Activated CD4-positive, alpha-beta memory T cell treated with anti-CD3 and anti-CD28 coated beads, Interleukin-2, amount 10 ng/mL, durations not matched to agents 7 days and 5 days (primary cell): ENCODE measurements at regions not wholly inside any gene's neighbourhood (a gene's known extent, or its start where the extent isn't known, plus 50 kb on each side); places are given as distances from the start of the nearest gene placed in this dataset.

Source experiments
- CTCF ChIA-PET: fragments of 350-600 bp; sonication (Branson Sonifier 250); formaldehyde crosslinking; loops from one replicate; lab custom pipeline; 2021; ENCODE audit warnings: antibody characterized with exemption, inconsistent platforms; lab: Charles Lee
- POLR2A ChIA-PET: fragments of 350-600 bp; sonication (Branson Sonifier 250); formaldehyde crosslinking; loops from one replicate; lab custom pipeline; 2021; ENCODE audit warnings: antibody characterized with exemption; lab: Charles Lee
- DNase-seq: peaks from one replicate; pipeline ENCODE4 v3.0.0-alpha.2; 2020
- H3K27ac Mint-ChIP-seq: one replicate; pipeline ENCODE4 v1.8.0; 2021; ENCODE audit warnings: mild to moderate bottlenecking, mixed read lengths
- H3K27me3 Mint-ChIP-seq: one replicate; pipeline ENCODE4 v1.8.0; 2021; ENCODE audit warnings: mixed read lengths
- H3K36me3 Mint-ChIP-seq: one replicate; pipeline ENCODE4 v1.8.0; 2021; ENCODE audit warnings: low read depth, mixed read lengths
- H3K4me1 Mint-ChIP-seq: one replicate; pipeline ENCODE4 v1.8.0; 2021; ENCODE audit warnings: mixed read lengths
- H3K4me3 Mint-ChIP-seq: one replicate; pipeline ENCODE4 v1.8.0; 2021; ENCODE audit warnings: mild to moderate bottlenecking, mixed read lengths
- H3K9me3 Mint-ChIP-seq: one replicate; pipeline ENCODE4 v1.8.0; 2021; ENCODE audit warnings: mixed read lengths

DNA sequence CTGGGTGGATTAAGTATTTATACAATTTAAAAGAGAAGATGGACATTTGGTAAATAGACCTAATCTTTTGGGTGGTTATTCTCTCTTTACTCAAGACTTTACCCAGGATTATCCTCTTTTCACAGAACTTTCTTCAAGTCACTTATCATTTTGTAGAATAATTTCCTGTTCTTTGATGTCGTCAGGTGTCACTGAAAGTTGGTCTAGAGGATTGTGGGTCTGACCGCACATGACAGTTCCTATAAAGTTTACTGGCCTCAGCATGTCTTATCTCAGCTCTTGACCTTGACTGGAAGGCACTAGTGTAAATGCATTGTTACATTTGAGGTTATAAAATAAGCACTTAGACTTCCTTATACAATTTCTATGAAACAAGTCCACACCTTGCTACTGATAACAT lies 139.9 kb upstream of the SLC4A4 start:
- no peaks in the 10 kb centered on the region for H3K9me3 Mint-ChIP-seq
- H3K36me3 Mint-ChIP-seq, result no peaks in the 10 kb centered on the region
- POLR2A ChIA-PET, result no interaction called here
- H3K4me3 Mint-ChIP-seq, result no peak overlapping the region
- H3K27me3 Mint-ChIP-seq, result peaks cover 6% of the 10 kb centered on the region
- peak overlapping the region; percentile 23 for H3K27ac Mint-ChIP-seq
- H3K4me1 Mint-ChIP-seq, result peaks cover 11% of the 10 kb centered on the region
- peak; percentile 36 for DNase-seq
- CTCF ChIA-PET, result interaction anchor here (1.2 to 1.8 kb wide), 2 partner anchors 11 to 15 kb away, joined by 4 to 5 read pairs; no protein-coding TSS in a partner anchor

DNA sequence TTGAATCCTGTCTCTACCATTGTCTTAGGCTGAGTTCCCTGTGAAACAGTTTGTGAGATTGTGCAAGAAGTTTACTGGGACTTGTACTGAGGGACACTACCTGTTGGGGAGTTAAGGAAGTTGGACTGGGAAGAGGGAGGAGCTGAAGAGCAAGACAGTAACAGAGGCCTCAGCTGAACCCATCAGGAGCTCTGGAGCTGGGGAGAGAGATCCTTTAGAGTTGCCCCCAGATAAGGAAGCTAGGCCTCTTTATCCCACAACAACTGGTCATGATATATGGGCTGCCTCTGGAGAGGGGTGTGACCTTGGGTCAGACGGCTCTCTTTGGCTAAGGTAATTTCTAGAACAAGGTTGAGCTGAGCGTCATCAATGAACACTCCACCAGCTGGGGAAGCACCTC lies 137.8 kb upstream of the SLC4A4 start:
- H3K4me1 Mint-ChIP-seq, result peaks cover 11% of the 10 kb centered on the region
- no peak overlapping the region for H3K27ac Mint-ChIP-seq
- ChIA-PET CTCF (interaction anchor here (1.6 kb wide), 1 partner anchor 17 kb away, joined by 4 read pairs; no protein-coding TSS in a partner anchor), POLR2A (no interaction called here)
- H3K27me3 Mint-ChIP-seq, result peaks cover 1% of the 10 kb centered on the region
- no peaks in the 10 kb centered on the region for H3K36me3 Mint-ChIP-seq
- no peak for DNase-seq
- no peaks in the 10 kb centered on the region for H3K9me3 Mint-ChIP-seq
- H3K4me3 Mint-ChIP-seq, result no peak overlapping the region

DNA sequence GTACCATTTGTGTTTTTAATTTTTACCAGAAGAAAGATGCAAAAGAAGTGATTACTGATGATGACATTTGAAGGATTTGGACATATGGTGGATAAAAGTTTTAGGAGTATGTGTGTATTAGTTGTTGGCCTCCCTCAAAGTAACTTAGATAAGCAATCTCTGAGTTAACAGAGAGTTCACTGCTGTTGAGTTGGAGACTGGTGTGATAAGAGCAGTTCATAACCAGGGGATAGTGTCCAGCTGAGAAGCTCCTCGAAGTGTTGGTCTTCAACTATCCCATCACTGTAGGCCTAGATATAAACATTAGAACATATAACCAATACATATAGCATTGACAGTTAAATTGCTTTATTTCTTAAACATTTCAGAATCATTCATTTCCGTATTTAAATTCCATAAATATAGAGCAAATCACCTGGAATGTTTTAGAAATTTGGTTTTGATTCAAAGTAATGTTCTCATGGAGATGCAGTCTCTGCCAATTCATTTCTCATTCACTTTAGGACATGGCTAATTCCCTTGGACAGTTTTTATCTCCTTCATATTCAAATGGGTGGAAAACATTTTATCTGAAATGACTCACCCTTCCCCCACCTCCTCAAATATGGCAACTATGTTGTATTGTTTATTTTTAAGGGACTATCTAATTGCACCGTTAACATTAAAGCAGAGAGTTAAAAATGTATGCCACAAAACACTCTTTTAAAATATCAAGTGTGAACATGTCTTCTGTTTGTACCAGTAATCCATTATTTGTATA lies 136.8 kb upstream of the SLC4A4 start:
- Mint-ChIP-seq H3K4me3 (no peak overlapping the region), H3K9me3 (no peaks in the 10 kb centered on the region), H3K36me3 (no peaks in the 10 kb centered on the region), H3K4me1 (peaks cover 11% of the 10 kb centered on the region), H3K27me3 (no peaks in the 10 kb centered on the region), H3K27ac (no peak overlapping the region)
- no peak for DNase-seq
- ChIA-PET CTCF (interaction anchor here (1.6 kb wide), 2 partner anchors 15 to 18 kb away, joined by 3 to 4 read pairs; no protein-coding TSS in a partner anchor), POLR2A (no interaction called here)

DNA sequence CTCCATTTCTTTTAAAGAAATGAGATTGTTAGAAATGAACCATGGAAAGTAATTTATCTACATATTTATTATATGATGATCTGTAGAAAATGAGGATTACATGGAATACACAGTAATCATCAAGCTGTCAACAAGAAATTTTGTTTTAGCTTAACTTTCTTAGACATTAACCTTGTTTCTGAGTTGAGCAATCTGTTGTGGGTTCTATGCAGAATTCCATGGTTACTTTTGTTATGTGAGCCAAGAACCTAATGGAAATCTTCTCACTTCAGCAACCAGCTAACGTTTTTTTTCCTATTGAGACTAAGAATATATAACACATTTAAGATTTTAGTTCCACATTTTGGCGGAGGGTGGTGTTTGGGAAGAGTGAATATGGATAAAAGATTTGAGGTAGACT lies 136.1 kb upstream of the SLC4A4 start:
- Mint-ChIP-seq H3K27ac (no peak overlapping the region), H3K27me3 (no peaks in the 10 kb centered on the region), H3K4me1 (peaks cover 11% of the 10 kb centered on the region), H3K36me3 (no peaks in the 10 kb centered on the region), H3K9me3 (no peaks in the 10 kb centered on the region), H3K4me3 (no peak overlapping the region)
- POLR2A ChIA-PET, result no interaction called here
- CTCF ChIA-PET, result interaction anchor here (0.5 to 1.6 kb wide), 2 partner anchors 14 to 609 kb away, joined by 3 to 4 read pairs; no protein-coding TSS in a partner anchor
- no peak for DNase-seq

DNA sequence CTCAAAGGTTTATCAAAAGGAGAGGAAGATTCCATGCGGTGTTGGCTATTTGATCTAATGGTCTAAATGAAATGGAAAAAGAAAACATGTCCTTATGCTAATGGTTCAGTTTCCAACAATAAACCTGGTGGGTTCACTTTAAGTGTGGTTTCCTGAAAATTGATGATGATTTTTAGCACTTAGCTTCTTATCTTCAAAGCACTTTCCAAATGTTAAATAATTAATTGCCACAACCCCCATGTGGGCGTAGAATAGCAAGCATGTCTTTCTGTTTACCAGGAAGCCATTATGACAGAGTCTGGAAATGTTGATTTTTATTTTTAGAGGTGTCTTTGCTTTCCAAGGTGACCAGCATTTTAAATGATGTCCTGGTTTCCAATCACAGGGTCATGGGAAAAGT lies 134.8 kb upstream of the SLC4A4 start:
- H3K27me3 Mint-ChIP-seq, result no peaks in the 10 kb centered on the region
- no peaks in the 10 kb centered on the region for H3K36me3 Mint-ChIP-seq
- POLR2A ChIA-PET, result no interaction called here
- CTCF ChIA-PET, result no interaction called here
- H3K9me3 Mint-ChIP-seq, result no peaks in the 10 kb centered on the region
- H3K4me1 Mint-ChIP-seq, result peaks cover 4% of the 10 kb centered on the region
- no peak for DNase-seq
- no peak overlapping the region for H3K27ac Mint-ChIP-seq
- no peak overlapping the region for H3K4me3 Mint-ChIP-seq

DNA sequence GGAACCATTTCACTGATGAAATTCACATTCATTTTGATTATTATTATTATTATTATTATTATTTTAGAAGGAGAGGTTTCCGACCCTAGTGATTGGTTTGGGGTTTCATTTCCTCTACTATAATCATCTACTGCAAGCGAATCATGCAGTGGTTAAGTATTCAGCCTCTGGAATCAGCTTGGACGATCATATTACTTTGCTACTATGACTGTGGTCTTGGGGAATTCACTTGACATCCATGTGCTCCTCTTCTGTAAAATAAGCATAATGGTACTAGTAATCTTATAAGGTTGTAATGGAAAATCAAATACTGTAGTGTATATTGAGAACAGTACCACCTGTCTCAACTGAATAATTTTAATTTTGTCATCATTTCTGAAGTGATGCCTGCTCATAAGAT lies 132.1 kb upstream of the SLC4A4 start:
- no peaks in the 10 kb centered on the region for H3K36me3 Mint-ChIP-seq
- no peak overlapping the region for H3K4me3 Mint-ChIP-seq
- DNase-seq, result no peak
- no peak overlapping the region for H3K27ac Mint-ChIP-seq
- no peaks in the 10 kb centered on the region for H3K9me3 Mint-ChIP-seq
- CTCF ChIA-PET, result no interaction called here
- no peaks in the 10 kb centered on the region for H3K27me3 Mint-ChIP-seq
- POLR2A ChIA-PET, result no interaction called here
- no peaks in the 10 kb centered on the region for H3K4me1 Mint-ChIP-seq

DNA sequence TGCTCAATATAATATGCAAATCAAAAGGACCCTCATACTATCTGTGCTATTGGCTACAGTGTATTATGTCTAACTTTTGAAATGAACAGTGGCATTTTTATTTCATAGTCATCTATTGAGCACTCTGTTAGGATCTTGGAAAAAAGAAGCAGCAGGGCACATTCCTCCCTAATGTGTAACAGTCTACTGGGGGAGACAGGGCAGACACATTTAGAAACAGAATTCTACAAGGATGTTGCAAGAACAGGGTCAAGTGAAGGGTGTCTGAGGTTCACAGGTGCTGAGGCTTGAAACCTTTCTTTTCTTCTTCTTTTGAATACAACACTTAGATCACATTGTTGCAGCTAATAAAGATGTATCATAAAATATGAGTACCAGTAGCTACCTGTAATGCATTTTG lies 129.7 kb upstream of the SLC4A4 start:
- DNase-seq, result no peak
- no peaks in the 10 kb centered on the region for H3K9me3 Mint-ChIP-seq
- H3K36me3 Mint-ChIP-seq, result no peaks in the 10 kb centered on the region
- no peak overlapping the region for H3K4me3 Mint-ChIP-seq
- ChIA-PET CTCF (no interaction called here), POLR2A (no interaction called here)
- no peaks in the 10 kb centered on the region for H3K27me3 Mint-ChIP-seq
- H3K4me1 Mint-ChIP-seq, result no peaks in the 10 kb centered on the region
- no peak overlapping the region for H3K27ac Mint-ChIP-seq

DNA sequence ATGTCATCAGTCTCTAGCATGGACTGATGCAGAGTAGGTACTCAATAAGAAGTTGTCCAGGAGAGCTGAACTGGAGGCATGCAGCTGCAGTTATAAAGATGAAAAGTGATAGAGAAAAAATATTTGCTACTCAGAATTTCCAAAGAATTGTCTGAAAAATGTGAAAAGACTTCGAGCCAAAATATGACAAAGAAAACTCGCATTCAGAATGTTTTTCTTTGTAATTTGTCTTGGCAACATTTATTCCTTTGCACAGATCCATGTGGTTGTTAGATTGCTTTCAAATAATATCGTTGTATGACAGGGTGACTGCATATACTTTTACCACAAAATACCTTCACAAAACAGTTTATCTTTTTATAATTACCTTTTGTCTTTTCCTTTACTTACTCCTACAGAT lies 128.0 kb upstream of the SLC4A4 start:
- Mint-ChIP-seq H3K36me3 (no peaks in the 10 kb centered on the region), H3K27ac (no peak overlapping the region), H3K4me3 (no peak overlapping the region), H3K27me3 (no peaks in the 10 kb centered on the region), H3K9me3 (no peaks in the 10 kb centered on the region), H3K4me1 (no peaks in the 10 kb centered on the region)
- CTCF ChIA-PET, result no interaction called here
- POLR2A ChIA-PET, result no interaction called here
- DNase-seq, result no peak

DNA sequence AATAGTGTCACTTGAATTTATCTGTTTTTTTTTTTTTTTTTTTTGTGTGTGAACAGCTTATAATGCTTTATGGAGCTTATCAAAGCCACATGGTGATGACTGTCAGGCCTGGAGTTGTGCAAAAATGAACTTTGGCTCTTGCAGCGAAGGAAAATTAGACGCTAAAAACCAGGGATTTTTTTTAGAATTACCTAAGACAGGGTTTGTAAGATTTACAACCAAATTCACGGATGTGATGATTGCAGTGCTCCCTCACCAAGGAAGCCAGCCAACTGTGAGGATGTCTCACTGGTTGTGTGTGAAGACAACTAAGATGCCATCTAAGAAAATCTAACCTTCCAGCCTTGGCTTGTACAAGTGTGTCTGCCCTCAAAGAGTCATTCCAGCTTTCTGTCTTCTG lies 127.1 kb upstream of the SLC4A4 start:
- CTCF ChIA-PET, result no interaction called here
- Mint-ChIP-seq H3K36me3 (no peaks in the 10 kb centered on the region), H3K4me3 (no peak overlapping the region), H3K27ac (no peak overlapping the region), H3K9me3 (no peaks in the 10 kb centered on the region), H3K4me1 (no peaks in the 10 kb centered on the region), H3K27me3 (no peaks in the 10 kb centered on the region)
- POLR2A ChIA-PET, result interaction anchor here (0.6 kb wide), 1 partner anchor 1679 kb away, joined by 4 read pairs; no protein-coding TSS in a partner anchor
- DNase-seq, result no peak

DNA sequence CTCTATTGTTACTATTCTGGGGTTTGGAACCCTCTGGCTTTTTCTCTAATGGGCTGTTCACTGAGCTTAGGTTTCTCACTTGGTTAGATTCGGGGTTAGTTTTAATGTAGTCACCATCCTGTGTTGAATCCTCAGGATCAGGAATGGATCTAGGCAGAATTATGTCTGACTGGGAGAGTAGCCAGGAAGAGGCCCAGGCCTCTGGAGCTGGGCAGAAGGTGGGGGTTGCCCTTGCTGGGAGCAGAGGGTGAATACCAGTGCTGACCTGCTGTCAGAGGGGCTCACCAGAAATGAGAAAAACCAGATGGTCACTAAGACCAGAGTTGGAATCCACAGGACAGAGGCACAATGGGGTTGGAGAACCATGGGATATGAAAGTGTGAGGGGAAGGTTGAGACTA lies 126.6 kb upstream of the SLC4A4 start:
- Mint-ChIP-seq H3K36me3 (no peaks in the 10 kb centered on the region), H3K9me3 (no peaks in the 10 kb centered on the region), H3K4me3 (no peak overlapping the region), H3K27ac (no peak overlapping the region), H3K27me3 (no peaks in the 10 kb centered on the region), H3K4me1 (no peaks in the 10 kb centered on the region)
- CTCF ChIA-PET, result no interaction called here
- POLR2A ChIA-PET, result no interaction called here
- no peak for DNase-seq

DNA sequence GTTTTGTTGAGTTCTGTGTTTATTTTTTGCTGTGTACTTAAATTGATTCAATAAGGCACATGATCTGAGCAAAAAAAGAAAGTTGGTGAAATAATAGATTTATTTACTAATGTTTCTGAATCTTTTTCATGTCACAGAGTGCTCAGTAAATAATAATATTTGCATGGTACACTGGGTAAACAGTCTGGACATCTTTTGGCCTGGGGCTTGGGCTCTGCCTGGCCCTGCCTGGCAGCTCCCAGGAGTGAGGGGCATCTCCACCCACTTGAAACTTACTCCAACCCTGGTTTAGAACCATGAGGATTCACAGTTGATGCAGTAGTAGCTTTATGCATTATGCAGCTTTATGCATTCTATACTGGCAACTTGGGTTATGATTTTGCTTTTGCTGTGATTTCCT lies 124.2 kb upstream of the SLC4A4 start:
- ChIA-PET CTCF (no interaction called here), POLR2A (interaction anchor here (1.0 kb wide), 1 partner anchor 30 kb away, joined by 3 read pairs; no protein-coding TSS in a partner anchor)
- H3K9me3 Mint-ChIP-seq, result no peaks in the 10 kb centered on the region

DNA sequence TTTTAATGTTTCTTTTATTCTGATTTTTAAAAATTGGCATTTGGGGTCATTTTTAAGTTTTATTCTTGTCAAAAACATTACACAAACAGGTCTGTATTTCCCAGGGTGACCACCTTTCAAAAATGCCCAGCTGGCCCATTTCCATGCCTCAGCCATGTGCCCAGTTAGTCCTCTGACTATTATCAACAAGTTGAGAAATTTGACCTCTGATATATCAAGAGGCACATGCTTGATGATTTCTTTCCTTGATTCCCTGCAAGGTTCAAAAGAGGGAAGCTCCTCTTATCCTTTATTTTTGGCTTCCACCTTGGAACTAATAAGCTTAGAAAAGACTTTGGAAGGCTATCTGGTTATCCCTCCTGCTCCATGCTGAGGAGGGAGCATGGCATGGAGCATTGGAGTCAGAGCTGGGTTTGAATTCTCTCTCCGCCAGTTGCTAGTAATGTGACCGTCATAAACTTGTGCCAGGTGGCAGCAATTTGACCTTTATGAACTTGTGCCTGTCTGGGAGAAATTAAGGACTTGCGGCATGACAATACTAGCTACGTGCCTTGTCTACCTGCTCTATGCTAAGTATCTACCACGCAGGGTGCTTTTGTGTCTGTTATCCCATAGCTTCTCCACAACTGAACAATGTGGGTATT lies 122.4 kb upstream of the SLC4A4 start:
- H3K36me3 Mint-ChIP-seq, result no peaks in the 10 kb centered on the region
- DNase-seq, result no peak
- no peaks in the 10 kb centered on the region for H3K27me3 Mint-ChIP-seq
- H3K9me3 Mint-ChIP-seq, result no peaks in the 10 kb centered on the region
- no peaks in the 10 kb centered on the region for H3K4me1 Mint-ChIP-seq
- ChIA-PET CTCF (interaction anchor here (0.6 to 1.0 kb wide), 2 partner anchors 14 to 51 kb away, joined by 3 read pairs; no protein-coding TSS in a partner anchor), POLR2A (no interaction called here)
- H3K27ac Mint-ChIP-seq, result no peak overlapping the region
- no peak overlapping the region for H3K4me3 Mint-ChIP-seq

More for the DNA sequence above, 124.2 kb upstream of the SLC4A4 start:
- Mint-ChIP-seq H3K27me3 (no peaks in the 10 kb centered on the region), H3K4me3 (no peak overlapping the region), H3K36me3 (no peaks in the 10 kb centered on the region), H3K4me1 (no peaks in the 10 kb centered on the region), H3K27ac (no peak overlapping the region)
- no peak for DNase-seq

DNA sequence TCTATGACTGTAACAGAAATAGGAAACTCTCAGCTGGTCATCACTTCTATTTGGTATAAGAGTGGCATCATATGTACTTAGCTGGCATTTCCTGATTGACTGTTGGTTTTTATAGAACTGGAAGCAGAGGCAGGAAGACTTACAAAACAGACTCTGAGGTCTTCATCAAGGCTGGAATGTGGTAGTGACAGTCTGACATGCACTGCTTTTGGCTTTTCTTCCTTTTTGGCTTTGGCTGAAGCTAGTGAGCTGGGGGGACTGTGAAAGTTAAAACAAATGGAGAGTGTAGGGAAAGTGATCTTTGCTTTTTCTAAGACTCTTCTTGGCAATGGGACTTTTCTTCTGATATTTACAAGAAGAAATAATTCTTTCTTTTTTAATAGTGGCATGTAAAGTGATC lies 121.1 kb upstream of the SLC4A4 start:
- Mint-ChIP-seq H3K36me3 (no peaks in the 10 kb centered on the region), H3K4me1 (no peaks in the 10 kb centered on the region), H3K27me3 (no peaks in the 10 kb centered on the region), H3K4me3 (no peak overlapping the region), H3K27ac (no peak overlapping the region), H3K9me3 (no peaks in the 10 kb centered on the region)
- DNase-seq, result no peak
- ChIA-PET CTCF (no interaction called here), POLR2A (no interaction called here)
